ENCODE measurements at regions not wholly inside any gene's neighbourhood (a gene's known extent, or its start where the extent isn't known, plus 50 kb on each side); places are given as distances from the start of the nearest gene placed in this dataset.

DNA sequence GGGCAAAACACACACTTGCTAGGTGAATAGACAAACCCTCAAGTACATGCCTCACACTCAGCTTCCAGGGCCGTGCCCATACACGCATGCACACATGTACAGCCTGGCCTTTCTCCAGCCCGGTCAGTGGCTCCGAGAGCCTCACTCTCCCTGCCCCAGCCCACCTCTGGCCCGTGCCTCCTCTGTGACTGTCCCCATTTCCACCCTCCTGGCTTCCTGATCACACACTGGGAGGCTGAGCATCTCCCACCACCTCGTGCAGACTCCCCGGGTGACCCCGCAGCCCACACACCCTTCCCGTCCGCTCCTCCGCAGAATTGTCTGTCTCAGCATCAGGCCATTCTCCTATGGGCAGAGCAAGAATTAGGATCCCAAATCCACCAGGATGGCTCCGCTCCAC lies 634.1 kb downstream of the TBC1D22A start:
- dilution Hi-C loops (cut with HindIII; ENCODE audit: low sequenced_read_pairs, unreplicated experiment), result no loop called here
- no peaks in the 10 kb centered on the region for H3K4me1 ChIP-seq (ENCODE audit: control insufficient read depth, insufficient read depth, low read length)
- no peaks in the 10 kb centered on the region for H3K36me3 ChIP-seq (ENCODE audit: control insufficient read depth, insufficient read depth, low read length)
- H3K79me1 ChIP-seq (ENCODE audit: low read depth in 1 of 2, low read length in 2 of 2), result no peaks in the 10 kb centered on the region
- 97% methylated on average over 4 of the region's 12 CpGs; no CpG with 5 or more reads in 1 of the 2 experiments for WGBS, 2 experiments (ENCODE audit: extremely low coverage in 2 of 2, insufficient read length in 1 of 2)
- H2BK20ac ChIP-seq (ENCODE audit: low read depth, low read length), result no peak overlapping the region
- H2BK15ac ChIP-seq (ENCODE audit: low read depth, low read length), result no peak overlapping the region
- ATAC-seq (ENCODE audit: low read depth), result no peak
- in situ Hi-C loops (cut with MboI; ENCODE audit: low sequenced_read_pairs), result no loop called here
- H3K4me2 ChIP-seq (ENCODE audit: low read depth, low read length), result no peak overlapping the region
- H2BK120ac ChIP-seq (ENCODE audit: low read depth, low read length), result no peak overlapping the region
- H4K20me1 ChIP-seq (ENCODE audit: insufficient read depth, low read length), result no peaks in the 10 kb centered on the region
- no peak for DNase-seq
- H3K27ac ChIP-seq (ENCODE audit: insufficient read depth, low read length), result no peak overlapping the region
- no peak overlapping the region for H2BK5ac ChIP-seq (ENCODE audit: low read depth, low read length, poor library complexity, severe bottlenecking)
- no peak overlapping the region for H3K18ac ChIP-seq (ENCODE audit: low read depth, low read length)
- H3K56ac ChIP-seq (ENCODE audit: extremely low read depth, insufficient read depth, low read length), result no peak overlapping the region
- no peak overlapping the region for H2AK5ac ChIP-seq (ENCODE audit: low read depth, low read length)
- TF ChIP-seq RAD21 (IDR thresholded peaks at IDR 0.05; ENCODE audit: low read length), result no peak
- H3K27me3 ChIP-seq (ENCODE audit: control insufficient read depth, insufficient read depth, low read length), result no peaks in the 10 kb centered on the region
- no peak overlapping the region for H3K14ac ChIP-seq (replicated peaks; ENCODE audit: low read depth, low read length)
- no peak overlapping the region for H3K4me3 ChIP-seq (ENCODE audit: insufficient read depth, low read depth, low read length)
- no peak overlapping the region for H2AK9ac ChIP-seq (replicated peaks; ENCODE audit: low read depth, low read length, poor library complexity)
- H4K91ac ChIP-seq (ENCODE audit: insufficient read depth, low read depth, low read length), result no peak overlapping the region
- ChIA-PET CTCF (no interaction called here), POLR2A (ENCODE audit: unreplicated experiment) (no interaction called here)
- H3K9me1 ChIP-seq (ENCODE audit: insufficient read depth, low read length), result no peaks in the 10 kb centered on the region
- H3K9me3 ChIP-seq (ENCODE audit: control insufficient read depth, insufficient read depth, low read length), result peaks cover 31% of the 10 kb centered on the region
- no peak overlapping the region for H3K9ac ChIP-seq (ENCODE audit: low read depth, low read length)
- H4K5ac ChIP-seq (ENCODE audit: low read depth, low read length), result no peak overlapping the region
- no peak overlapping the region for H2AFZ ChIP-seq (replicated peaks; ENCODE audit: low read length, poor library complexity)
- H3K23ac ChIP-seq (ENCODE audit: low read depth, low read length), result no peak overlapping the region
- intact Hi-C loops (cut with micrococcal nuclease), result no loop called here
- no peak overlapping the region for H4K8ac ChIP-seq (ENCODE audit: low read depth in 2 of 2, low read length in 2 of 2)
- H3K4ac ChIP-seq (ENCODE audit: low read depth, low read length), result no peak overlapping the region
- no TSS peak for BruUV-seq (replicated peaks)

Measured in IMR-90 (cell line).